HG02798 (cell line): ENCODE measurements at regions not wholly inside any gene's neighbourhood (a gene's known extent, or its start where the extent isn't known, plus 50 kb on each side); places are given as distances from the start of the nearest gene placed in this dataset.
"Not testable (repeated sequence)": the region's sequence is repeated elsewhere in the genome, so short reads cannot be mapped to it uniquely, and the experiment has no call there.

Experiments used
- ATAC-seq: cut with Tn5 transposase; IDR thresholded peaks from one replicate; pipeline ENCODE4 v1.9.1; 2021; ENCODE audit warnings: mild to moderate bottlenecking; ENCODE audit not compliant: unreplicated experiment, poor library complexity

- ATAC-seq, result no peak
These were observed 738.3 kb downstream of the STPG2 start for GRCh38 chr4:97404876-97405523.

DNA sequence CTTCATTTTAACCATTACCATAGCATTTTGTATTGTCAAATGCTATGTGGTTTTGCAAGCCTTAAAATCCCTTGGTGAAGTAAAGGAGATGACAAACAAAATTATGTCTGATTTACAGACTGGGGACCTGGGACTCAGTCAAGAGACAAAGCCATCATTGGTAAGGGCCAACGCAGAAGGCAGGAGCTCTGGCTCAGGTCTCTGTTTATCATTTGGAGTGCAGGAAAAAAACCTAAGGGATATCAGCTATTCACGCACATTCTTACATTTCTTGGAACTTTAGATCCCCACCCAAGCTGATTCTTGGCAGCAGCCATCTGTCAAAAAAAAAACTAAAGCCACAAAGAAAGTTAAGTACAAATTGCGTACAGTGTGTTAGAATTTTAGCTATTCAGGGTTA lies 731.9 kb downstream of the STPG2 start:
- ATAC-seq, result no peak

GRCh38 chr4:97412331-97412730 lies 730.9 kb downstream of the STPG2 start:
- ATAC-seq, result no peak

DNA sequence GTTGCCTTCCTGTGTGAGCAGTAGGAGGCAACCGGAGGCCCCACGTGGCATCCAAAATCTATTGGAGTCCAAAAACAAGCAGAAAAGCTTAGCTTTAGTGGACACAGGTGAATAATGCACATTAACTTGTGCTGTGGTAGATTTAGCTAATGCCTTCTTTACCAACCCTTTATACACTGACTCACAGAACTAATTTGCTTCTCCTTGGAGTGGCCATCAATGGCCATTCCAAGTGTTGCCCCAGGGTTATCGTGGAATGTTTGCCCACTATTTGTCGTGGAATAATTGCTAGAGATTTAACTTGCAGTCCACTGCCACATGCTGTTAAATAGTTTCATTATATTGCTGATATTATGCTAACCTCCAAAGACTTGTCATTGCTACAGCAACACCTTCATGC lies 729.1 kb downstream of the STPG2 start:
- ATAC-seq, result no peak

- no peak for ATAC-seq
These were observed 710.7 kb downstream of the STPG2 start for GRCh38 chr4:97432551-97432950.

DNA sequence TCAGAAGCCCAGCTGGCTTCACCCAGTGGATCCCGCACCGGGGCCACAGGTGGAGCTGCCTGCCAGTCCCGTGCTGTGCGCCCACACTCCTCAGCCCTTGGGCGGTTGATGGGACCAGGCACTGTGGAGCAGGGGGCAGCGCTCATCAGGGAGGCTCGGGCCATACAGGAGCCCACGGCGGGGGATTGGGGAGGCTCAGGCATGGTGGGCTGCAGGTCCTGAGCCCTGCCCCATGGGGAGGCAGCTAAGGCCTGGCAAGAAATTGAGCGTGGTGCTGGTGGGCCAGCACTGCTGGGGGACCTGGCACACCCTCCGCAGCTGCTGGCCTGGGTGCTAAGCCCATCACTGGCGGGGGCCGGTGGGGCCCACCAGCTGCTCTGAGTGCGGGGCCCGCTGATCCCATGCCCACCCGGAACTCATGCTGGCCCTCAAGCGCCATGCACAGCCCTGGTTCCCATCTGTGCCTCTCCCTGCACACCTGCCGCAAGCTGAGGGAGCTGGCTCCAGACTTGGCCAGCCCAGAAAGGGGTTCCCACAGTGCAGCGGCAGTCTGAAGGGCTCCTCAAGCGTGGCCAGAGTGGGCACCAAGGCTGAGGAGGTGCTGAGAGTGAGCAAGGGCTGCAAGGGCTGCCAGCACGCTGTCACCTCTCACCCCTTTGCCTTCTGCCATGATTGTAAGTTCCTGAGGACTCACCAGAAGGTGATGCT lies 705.1 kb downstream of the STPG2 start:
- not testable (repeated sequence) for ATAC-seq

DNA sequence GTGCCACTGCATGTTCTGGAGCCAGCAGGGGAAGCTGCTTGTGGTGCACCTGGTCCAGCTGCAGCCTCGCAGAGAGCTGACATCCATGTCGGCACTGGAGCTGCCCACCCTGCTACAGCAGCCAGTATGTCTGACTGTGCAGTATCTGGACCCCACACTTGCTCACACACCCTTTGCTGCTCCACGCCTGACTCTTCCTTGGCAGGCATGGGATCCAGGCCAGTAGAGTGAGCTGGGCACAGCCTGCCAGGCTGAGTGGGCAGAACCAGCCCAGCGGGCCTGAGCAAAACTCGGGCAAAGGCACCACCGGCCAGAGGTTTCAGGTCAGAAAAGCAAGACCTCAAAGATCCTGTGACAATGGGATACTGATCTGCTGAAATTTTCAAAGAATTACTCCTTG lies 690.1 kb downstream of the STPG2 start:
- ATAC-seq, result no peak

DNA sequence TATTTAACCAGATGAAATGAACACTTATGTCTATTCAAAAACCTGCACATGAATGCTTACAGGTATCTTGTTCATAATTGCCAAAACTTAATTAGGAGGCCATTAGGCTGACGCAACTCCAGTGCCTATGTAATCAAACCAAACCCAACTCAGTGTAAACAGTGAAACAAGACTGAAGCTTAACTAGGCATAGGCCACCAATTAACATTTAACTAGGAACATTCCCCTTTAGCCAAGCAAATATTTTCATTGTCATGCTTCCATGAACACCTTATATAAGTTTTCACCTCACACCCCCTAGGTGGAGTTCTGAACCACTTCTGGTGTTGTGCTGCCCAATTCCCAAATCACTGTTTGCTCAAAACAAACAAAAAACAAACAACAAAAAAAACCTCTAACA lies 686.0 kb downstream of the STPG2 start:
- no peak for ATAC-seq

DNA sequence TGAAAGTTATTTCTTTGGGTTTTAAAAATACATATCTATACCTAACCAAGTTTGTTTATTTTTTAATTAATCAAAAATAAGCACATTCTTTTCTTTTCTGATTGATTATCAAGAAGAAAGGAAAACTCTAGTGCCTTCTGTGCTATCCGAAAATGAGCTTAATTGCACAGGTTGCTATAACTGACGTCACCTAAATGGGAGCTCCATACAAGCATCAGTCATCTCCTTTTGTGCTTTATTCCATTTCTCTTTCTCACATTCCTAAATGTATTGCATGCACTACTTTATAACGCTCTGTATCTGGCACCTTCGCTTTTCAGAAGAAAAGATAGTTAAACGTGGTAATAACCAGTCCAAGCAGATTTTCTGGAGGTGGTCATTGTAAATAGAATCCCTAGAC lies 675.0 kb downstream of the STPG2 start:
- ATAC-seq, result no peak

- no peak for ATAC-seq
These were observed 667.7 kb downstream of the STPG2 start for GRCh38 chr4:97475621-97476020.

- no peak for ATAC-seq
These were observed 665.3 kb downstream of the STPG2 start for GRCh38 chr4:97477974-97478373.

DNA sequence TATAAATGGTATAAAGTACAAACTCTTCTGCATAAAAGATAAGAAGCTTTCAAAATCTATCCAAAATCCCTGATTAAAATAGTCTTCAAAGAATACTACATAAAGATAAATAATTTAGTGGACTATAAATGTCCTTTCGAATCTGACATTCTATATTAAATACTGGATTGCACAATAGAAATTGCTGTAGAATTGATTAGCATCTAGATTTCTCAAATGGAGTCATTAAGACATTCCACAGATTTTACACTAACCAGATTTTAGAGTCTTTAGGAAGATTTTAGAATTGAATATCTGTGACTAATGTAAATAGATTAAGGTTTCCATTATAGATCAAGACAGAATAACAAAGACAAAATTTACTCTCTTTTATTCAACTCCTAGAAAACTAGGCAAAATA lies 663.9 kb downstream of the STPG2 start:
- no peak for ATAC-seq

- no peak for ATAC-seq
These were observed 651.4 kb downstream of the STPG2 start for GRCh38 chr4:97491856-97492255.

- no peak for ATAC-seq
These were observed 649.3 kb downstream of the STPG2 start for GRCh38 chr4:97493815-97494518.

- no peak for ATAC-seq
These were observed 646.9 kb downstream of the STPG2 start for GRCh38 chr4:97496298-97496873.

DNA sequence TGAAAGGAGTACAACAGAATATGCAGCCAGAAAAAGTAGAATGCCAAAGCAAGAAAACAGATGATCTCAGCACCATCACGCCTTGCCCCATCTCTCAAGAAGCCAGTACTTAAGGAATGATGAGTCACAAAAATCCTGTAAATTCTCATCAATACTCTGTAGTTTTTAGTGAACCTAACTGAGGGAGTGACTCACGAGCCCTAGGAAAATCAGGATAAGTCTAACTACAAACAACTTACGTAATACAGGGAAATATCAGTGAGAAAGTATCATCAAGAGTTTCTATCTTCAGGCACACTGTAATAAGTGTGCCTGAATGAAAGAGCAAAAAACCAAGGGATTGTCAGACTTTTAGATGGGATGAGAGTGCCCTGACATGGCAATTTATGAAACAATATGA lies 644.4 kb downstream of the STPG2 start:
- no peak for ATAC-seq

DNA sequence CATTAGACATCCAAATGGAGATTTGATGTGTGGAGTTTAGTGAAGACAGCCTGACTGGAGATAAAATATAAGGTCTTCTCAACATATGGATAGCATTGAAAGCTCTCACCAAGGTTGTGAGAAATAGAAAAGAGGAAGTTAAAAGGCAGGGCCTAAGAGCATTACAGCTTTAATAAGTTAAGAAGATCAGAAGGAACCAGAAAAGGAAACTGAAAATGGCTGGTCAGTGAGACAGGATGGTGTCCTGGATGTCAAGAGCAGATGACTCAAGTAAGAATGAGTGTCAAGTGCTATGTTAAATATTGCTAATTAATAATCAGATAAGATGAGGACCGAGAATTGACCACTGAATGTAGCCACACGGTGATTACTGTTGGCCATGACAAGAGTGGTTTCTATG lies 642.9 kb downstream of the STPG2 start:
- peak; percentile 95 for ATAC-seq

DNA sequence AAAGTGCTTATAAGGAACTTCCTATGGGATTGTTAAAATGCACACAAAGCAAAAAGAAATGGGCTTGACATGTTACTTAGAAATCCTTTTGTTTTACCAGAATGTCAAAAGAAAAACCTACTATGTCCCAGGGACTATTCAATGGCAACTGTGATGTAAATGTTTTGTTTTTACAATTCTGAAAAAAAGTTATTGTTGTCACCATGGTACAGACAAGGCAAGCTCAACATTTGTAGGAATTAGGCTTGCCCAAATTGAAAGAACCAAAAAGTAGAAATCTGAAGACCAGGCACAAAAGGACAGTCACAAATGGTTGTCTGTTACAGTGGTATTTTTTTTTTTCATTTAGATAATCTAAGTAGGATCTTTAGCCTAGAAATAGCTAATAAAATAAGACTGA lies 638.6 kb downstream of the STPG2 start:
- no peak for ATAC-seq

- no peak for ATAC-seq
These were observed 635.6 kb downstream of the STPG2 start for GRCh38 chr4:97507587-97508245.
